Tibial artery (tissue), 4 donors: ENCODE measurements at regions not wholly inside any gene's neighbourhood (a gene's known extent, or its start where the extent isn't known, plus 50 kb on each side); places are given as distances from the start of the nearest gene placed in this dataset.

Experiments used
- DNase-seq, 2 donors: peaks; one replicate each; pipeline ENCODE4 v3.0.0-alpha.2; 2019
- H3K27ac ChIP-seq, 2 donors: fragments of 200-600 bp; sonication (generic) in 1 of 2; 1 replicate in 1 of 2; 2 replicates in 1 of 2; pipeline ENCODE4 v1.5.1; 2018 to 2019; ENCODE audit warnings: mild to moderate bottlenecking in 1 of 2
- H3K27me3 ChIP-seq, 2 donors: fragments of 200-600 bp; sonication (generic) in 1 of 2; one replicate each; pipeline versions ENCODE4 v1.5.1 to v1.6.0; 2016 to 2019
- H3K36me3 ChIP-seq, 3 donors: fragments of 200-600 bp; sonication (generic) in 2 of 3; one replicate each; pipeline ENCODE4 v1.5.1; 2016 to 2019; ENCODE audit warnings: mild to moderate bottlenecking in 2 of 3
- H3K4me1 ChIP-seq, 4 donors: fragments of 200-600 bp; sonication (generic) in 2 of 4; 1 replicate in 3 of 4; 2 replicates in 1 of 4; pipeline ENCODE4 v1.5.1; 2016 to 2019
- H3K4me3 ChIP-seq, 2 donors: fragments of 200-600 bp; sonication (generic) in 1 of 2; 1 replicate in 1 of 2; 2 replicates in 1 of 2; pipeline ENCODE4 v1.5.1; 2018 to 2019; ENCODE audit warnings: mild to moderate bottlenecking in 2 of 2
- H3K9me3 ChIP-seq, 3 donors: fragments of 200-600 bp; sonication (generic) in 1 of 3; one replicate each; pipeline ENCODE4 v1.5.1; 2016 to 2019
- intact Hi-C: fragments of 100-400 bp; cut with DNase I; formaldehyde crosslinking; loops from one replicate; pipeline ENCODE4 v1.15.0; 2023; ENCODE audit warnings: low total_unique reads
- TF ChIP-seq, protein P1 (sequence below), 2 experiments: fragments of 200-600 bp in 1 of 2; fragments of 450-650 bp in 1 of 2; IDR thresholded peaks; one replicate each; pipeline ENCODE4 v1.5.1; 2017 to 2019; ENCODE audit warnings: antibody characterized with exemption in 2 of 2, mild to moderate bottlenecking in 1 of 2, moderate library complexity in 1 of 2

DNA sequence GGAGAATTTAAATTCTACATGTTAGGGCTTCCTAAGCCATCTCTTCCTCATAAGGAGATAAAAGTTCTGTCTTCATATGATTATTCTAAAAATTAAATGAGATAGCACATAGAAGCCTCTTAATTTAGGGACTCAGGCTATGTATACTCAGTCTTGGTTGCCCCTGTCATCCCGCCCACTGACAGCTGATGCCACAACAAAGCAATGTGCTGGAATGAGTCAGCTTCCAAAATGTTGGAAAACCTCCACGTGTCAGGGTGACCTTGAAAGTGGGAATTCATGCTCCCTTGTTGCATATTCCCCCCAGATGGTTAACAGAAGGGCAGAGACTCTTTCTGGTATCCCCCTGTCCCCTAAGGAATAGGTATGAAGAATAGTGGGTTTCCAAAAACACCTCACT, 238.0 kb upstream of the DDHD1 start:
- H3K4me3 ChIP-seq: no peak overlapping the region

DNA sequence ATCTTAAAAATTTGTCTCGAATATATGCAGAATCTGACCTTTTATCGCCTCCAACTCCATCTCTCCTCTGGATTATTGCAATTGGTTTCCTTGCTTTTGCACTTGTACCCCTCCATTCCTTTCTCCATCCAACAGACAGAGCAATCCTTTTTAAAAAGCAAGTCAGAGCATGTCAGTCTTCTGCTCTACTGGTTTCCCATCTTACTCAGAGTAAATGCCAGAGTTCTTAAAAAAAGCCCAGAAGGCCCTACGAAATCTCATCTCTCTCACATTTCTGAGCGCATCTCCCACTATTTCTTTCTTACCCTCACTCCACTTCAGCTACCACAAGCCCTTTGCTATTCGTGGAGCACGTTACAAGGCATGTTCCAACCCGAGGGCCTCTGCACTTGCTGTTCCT, 236.9 kb upstream of the DDHD1 start:
- peaks cover 0 to 2% (median 0%) of the 10 kb centered on the region in 4 donors for H3K4me1 ChIP-seq
- peaks cover 0 to 2% (median 0%) of the 10 kb centered on the region in 3 donors for H3K9me3 ChIP-seq
- H3K27me3 ChIP-seq: no peaks in the 10 kb centered on the region
- H3K27ac ChIP-seq: no peak overlapping the region
- DNase-seq: no peak
- no peak overlapping the region for H3K4me3 ChIP-seq
- TF ChIP-seq, protein P1, sequence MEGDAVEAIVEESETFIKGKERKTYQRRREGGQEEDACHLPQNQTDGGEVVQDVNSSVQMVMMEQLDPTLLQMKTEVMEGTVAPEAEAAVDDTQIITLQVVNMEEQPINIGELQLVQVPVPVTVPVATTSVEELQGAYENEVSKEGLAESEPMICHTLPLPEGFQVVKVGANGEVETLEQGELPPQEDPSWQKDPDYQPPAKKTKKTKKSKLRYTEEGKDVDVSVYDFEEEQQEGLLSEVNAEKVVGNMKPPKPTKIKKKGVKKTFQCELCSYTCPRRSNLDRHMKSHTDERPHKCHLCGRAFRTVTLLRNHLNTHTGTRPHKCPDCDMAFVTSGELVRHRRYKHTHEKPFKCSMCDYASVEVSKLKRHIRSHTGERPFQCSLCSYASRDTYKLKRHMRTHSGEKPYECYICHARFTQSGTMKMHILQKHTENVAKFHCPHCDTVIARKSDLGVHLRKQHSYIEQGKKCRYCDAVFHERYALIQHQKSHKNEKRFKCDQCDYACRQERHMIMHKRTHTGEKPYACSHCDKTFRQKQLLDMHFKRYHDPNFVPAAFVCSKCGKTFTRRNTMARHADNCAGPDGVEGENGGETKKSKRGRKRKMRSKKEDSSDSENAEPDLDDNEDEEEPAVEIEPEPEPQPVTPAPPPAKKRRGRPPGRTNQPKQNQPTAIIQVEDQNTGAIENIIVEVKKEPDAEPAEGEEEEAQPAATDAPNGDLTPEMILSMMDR (IDR thresholded peaks at IDR 0.05): no peak
- intact Hi-C loops: no loop called here
- no peaks in the 10 kb centered on the region for H3K36me3 ChIP-seq

More for the DNA sequence above, 238.0 kb upstream of the DDHD1 start:
- TF ChIP-seq, protein P1 (IDR thresholded peaks at IDR 0.05): no peak
- no peaks in the 10 kb centered on the region for H3K4me1 ChIP-seq
- no peaks in the 10 kb centered on the region for H3K27me3 ChIP-seq
- intact Hi-C loops: no loop called here
- H3K36me3 ChIP-seq: no peaks in the 10 kb centered on the region
- no peak overlapping the region for H3K27ac ChIP-seq
- DNase-seq: no peak
- H3K9me3 ChIP-seq: peaks cover 0 to 6% (median 0%) of the 10 kb centered on the region in 3 donors

DNA sequence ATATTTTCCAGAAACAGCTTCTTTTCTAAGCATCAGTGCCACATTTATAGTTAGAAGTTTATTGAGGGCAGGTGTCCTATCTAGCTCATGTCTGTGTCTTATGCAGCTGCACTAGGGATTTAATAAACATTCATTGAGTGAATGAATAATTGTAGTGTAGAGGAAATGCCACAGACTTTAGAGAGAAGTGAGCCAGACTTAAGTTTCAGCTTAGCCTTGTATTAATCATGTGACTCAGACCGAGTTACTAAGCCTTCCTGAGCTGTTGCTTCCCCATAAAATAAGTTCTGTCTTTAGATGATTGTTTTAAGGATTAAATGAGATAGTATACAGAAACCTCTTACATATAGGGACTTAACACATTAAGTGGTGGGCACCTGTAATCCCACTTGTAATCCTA, 236.1 kb upstream of the DDHD1 start:
- intact Hi-C loops: no loop called here
- H3K27ac ChIP-seq: no peak overlapping the region
- no peaks in the 10 kb centered on the region for H3K27me3 ChIP-seq
- no peak for DNase-seq
- no peaks in the 10 kb centered on the region for H3K9me3 ChIP-seq
- TF ChIP-seq, protein P1 (IDR thresholded peaks at IDR 0.05): no peak
- H3K36me3 ChIP-seq: no peaks in the 10 kb centered on the region
- peaks cover 0 to 4% (median under 1%) of the 10 kb centered on the region in 4 donors for H3K4me1 ChIP-seq
- no peak overlapping the region for H3K4me3 ChIP-seq

DNA sequence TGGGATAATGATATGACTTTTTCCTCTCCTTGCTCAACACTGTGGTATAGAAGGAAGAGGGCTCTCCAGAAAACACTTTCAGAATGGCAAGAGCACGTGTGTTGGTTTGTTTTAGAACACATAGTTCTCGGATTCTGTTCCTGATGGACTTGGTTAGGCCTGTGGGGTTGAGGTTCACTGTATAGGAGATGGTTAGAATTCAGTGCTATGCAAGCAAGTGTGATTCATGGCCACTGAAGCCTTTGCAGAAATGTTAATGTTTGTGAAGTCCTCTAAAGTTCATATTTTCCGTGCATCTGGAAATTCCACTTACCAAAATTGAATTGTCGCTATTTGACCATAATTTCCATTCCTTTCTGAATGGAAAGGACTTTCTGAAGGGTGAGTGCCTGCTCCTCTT, 233.2 kb upstream of the DDHD1 start:
- no peaks in the 10 kb centered on the region for H3K9me3 ChIP-seq
- no peaks in the 10 kb centered on the region for H3K36me3 ChIP-seq
- TF ChIP-seq, protein P1 (IDR thresholded peaks at IDR 0.05): no peak
- peaks cover 0 to 18% (median 2%) of the 10 kb centered on the region in 4 donors for H3K4me1 ChIP-seq
- intact Hi-C loops: no loop called here
- no peaks in the 10 kb centered on the region for H3K27me3 ChIP-seq
- no peak for DNase-seq
- H3K4me3 ChIP-seq: no peak overlapping the region
- H3K27ac ChIP-seq: no peak overlapping the region

DNA sequence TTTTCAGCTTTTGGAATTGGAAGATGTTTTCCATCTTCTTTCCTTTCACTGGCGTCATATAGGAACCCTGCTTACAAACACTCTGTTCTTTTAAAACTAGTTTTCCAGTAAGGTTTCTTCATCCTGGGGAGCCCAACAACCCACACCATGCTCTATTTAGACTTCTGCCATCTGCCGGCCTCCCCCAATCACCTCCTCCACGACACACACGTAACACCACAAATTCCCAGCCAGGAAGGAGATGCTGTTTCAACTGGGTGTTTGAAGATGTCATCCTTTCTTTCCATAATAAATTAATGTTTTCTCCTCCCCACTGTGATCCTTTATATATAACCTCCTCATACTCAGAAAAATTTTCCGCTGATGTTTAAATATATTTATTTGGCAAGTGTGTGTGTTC, 231.4 kb upstream of the DDHD1 start:
- intact Hi-C loops: no loop called here
- no peak for DNase-seq
- Histone ChIP-seq H3K4me1 (peaks cover 0 to 28% (median 6%) of the 10 kb centered on the region in 4 donors), H3K27me3 (no peaks in the 10 kb centered on the region), H3K4me3 (no peak overlapping the region), H3K9me3 (no peaks in the 10 kb centered on the region), H3K36me3 (no peaks in the 10 kb centered on the region), H3K27ac (no peak overlapping the region)
- TF ChIP-seq, protein P1 (IDR thresholded peaks at IDR 0.05): no peak

DNA sequence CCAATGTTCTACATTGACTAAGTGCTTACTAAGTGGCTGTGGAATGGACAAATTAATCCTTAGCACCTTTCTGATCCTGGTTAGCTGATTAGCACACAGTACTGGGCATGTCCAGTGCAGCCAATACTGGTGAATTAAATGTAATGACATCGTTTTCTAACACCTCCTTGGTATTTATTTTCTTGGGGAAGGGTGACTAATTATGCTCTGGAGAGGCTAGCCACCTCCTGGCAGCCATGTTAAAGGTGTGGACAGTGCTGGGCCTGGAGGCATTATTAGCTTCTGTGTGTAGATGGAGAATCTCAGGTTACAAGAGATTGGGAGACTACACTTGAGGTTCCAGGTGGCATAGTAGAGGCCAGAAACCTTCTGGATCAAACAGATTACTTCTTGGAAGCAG, 230.9 kb upstream of the DDHD1 start:
- Histone ChIP-seq H3K36me3 (no peaks in the 10 kb centered on the region), H3K27ac (peak overlapping the region in 1 of 2 donors; percentile 3), H3K4me1 (peaks cover 0 to 28% (median 6%) of the 10 kb centered on the region in 4 donors), H3K27me3 (no peaks in the 10 kb centered on the region), H3K4me3 (no peak overlapping the region), H3K9me3 (no peaks in the 10 kb centered on the region)
- TF ChIP-seq, protein P1 (IDR thresholded peaks at IDR 0.05): no peak
- intact Hi-C loops: no loop called here
- DNase-seq: no peak
